HG02884 (cell line): ENCODE measurements at regions not wholly inside any gene's neighbourhood (a gene's known extent, or its start where the extent isn't known, plus 50 kb on each side); places are given as distances from the start of the nearest gene placed in this dataset.
"Not testable (repeated sequence)": the region's sequence is repeated elsewhere in the genome, so short reads cannot be mapped to it uniquely, and the experiment has no call there.

Source experiments
- ATAC-seq: cut with Tn5 transposase; IDR thresholded peaks from one replicate; pipeline ENCODE4 v1.9.1; 2021; ENCODE audit warnings: mild to moderate bottlenecking, moderate library complexity; ENCODE audit not compliant: unreplicated experiment

DNA sequence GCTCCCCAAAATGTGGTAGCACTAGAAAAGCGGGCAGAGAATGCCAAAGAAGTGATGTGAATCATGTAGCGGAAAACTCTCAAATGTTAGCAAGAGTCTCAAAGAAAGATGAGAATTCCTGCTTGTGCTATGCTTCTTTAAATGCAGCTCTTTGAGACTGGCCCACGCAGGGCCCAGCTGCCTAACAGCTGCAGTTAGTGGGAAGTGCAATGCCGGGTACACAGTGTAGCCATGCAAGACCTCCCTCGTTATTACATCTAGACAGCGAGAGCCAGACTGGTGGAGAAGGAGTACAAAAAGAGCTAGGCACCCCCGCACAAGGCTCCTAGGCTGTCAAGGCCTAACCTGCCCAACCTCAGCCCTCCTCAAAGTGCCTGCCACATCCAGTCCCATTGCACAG is 201.7 kb upstream of the PRDM1 start:
- ATAC-seq, result no peak

DNA sequence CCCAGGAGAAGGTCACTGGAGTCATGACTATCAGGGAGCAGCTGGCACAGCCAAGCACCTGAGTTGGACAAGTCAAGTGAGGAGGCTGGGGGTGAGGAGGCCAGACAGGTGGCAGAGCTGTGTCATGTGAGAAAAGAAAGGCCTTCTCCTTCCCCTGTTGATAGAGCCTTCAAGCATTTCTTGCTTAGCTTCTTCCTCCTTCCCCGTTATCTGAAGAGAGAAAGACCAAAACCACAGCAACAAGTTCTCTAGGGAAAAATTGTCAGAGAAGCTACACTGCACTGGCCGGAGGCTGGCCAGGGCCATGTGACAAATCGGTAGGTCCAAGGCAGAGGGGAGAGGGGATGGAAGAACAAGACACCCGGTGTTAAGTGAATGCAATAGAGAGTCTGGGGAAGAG is 202.1 kb upstream of the PRDM1 start:
- ATAC-seq, result no peak

DNA sequence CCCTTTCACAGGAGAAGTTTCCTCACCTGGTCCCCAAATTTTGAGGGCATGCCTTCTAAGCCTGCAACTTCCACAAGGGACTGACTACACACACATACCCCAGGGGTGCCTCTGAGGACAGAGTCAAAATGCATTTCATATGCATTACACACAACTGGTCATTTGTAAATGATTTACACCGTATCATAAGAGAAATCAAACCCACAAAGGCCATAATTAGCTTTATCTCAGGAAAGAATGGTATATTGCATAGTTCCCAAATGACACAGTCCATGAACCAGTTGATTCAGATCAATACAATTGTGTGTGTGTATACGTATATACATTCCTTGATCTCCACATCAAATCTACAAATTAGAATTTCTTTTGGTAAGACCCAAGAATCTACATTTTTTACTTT is 203.3 kb upstream of the PRDM1 start:
- no peak for ATAC-seq

DNA sequence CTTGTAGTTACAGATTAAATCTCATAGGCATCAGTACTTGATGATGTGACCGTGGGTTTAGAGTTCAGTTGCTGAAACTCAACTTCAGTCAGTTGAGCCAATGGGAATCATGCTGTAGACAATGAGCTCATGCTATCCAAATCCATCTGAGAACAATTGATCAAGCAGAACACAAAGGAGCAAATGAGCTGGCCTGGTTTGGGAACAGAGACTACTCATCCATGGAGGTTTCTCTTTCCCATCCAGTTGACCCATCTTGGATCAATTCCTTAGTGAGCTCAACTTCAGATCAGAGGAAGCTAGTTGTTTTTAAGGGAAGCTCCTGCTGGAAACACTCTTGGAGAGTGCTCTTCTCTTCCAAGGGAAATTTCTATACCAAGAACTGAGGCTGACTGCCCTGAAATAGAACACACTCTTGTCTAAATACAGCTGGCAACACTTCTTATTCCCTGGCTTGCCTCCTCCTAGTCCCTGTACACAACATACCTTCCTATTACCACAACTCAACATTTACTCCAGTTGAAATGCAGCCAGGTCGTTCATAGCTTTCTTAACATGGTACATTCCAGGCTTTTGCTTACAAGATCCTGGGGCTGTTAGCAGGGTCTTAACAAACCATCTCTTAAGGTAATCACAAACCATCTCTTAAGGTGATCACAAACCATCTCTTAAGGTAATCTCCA is 203.9 kb upstream of the PRDM1 start:
- ATAC-seq, result no peak

DNA sequence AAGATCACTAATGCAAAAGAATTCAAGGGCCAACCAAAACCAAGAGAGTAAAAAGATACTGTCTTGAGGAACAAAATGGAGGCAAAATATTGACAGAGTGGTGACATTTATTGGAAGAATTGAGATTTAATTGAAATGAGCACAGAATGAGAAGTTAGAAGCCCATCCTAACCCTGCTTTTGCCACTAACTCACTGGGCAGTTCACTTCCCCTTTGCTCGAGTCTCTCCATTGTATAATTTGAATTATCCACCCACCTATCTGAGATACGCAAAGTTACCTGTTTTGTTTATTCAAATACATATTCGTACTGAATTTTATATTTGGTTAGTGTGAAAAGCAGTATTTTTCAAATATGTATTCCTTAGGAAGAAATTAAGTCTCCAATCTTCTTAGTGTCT is 204.5 kb upstream of the PRDM1 start:
- no peak for ATAC-seq

DNA sequence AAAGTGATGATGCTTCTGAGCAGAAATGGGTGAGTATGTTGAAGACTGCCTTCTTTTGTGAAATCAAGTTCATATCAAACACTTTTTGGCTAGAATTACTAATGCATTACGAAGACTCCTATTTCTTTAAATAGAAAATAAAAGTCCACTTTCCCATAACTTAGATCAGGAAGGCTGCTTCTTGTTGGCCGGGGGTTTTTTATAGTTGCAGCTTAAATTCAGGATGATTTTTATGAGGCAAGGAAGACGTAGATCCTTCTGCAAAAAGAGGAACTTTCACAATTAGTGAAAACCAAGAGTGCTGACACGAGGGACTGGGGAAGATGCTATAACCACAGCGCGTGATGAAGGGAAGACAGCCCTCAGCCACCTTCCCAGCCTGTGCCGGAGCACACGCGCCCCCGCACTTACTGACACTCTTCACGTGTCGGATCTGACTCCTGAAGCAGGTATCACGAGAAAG is 206.1 kb upstream of the PRDM1 start:
- ATAC-seq, result no peak

DNA sequence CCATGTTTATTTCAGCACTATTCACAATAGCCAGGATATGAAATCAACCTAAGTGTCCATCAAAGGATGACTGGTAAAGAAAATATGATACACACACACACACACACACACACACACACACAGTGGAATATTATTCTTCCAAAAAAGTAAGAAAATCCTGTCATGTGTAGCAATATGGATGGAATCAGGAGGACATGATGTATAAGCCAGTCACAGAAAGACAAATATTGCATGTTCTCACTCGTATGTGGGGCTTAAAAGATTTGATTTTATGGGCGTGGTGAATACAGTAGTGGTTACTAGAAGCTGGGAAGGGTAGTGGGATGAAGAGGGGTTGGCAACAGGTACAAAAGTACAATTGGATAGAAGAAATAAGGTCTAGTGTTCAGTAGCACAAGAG is 207.0 kb upstream of the PRDM1 start:
- ATAC-seq, result no peak

DNA sequence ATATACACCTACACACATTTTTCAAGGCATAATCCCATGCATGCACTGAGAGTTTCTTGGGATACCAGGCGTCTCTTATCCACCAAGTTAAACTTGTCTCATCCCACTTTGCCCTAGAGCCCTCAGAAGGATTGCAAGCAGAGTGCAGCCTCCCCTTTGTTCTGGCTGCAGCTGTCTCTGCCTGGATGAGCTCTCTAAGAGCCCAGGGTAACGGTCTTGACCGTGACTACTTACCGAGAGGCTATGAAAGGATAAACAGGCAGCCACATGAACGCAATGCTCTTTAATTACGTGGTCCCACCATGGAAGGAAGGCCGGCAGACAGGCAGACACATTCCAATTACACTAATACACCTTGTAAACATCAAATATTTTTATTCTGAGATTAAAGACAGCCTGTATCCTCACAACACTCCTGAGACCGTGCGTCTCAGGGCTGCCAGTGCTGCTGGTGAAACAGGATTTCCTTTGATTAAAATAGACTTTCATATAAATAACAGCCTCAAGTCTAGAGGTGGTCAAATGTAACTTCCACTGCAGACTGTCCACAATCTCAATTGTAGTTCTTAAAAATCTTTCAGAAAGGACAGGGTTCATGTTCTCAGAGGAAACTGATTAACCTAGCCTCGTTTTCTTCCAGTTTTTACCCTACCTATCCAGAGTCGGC is 210.0 kb upstream of the PRDM1 start:
- ATAC-seq, result no peak

DNA sequence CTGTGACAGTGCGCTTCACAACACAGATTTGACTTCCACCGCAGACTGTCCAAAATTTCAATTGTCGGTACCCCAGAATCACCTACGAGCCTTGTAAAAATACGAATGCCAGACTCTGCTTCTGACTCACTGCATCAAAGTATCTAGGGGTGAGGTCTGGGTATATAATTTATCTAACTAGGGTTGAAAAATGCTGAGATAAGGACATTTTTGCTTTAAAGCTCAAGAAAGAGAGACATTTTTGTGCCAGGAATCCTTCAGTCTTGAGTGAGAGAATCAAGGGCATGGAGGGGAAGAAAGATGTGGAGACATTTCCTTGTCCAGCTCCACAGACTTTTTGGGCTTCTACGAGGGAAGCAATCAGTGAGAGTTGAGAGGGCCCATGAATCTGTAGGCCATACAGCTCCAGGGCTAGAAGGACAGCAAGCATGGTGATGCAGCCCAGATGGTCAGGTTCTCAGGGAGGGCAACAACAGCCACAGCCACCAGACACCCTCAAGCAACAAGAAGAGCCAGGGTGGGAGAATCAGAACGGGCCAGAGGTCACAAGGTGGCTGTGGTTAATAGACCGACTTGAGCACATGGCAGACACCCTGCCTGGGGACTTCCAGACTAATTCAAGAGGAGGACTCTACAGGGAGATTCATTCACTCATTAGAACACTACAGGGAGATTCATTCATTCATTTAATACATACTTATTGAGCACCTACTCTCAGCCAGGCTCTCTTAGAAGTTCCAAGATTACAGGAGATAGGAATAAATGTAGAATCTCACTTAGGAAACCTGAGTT is 211.1 kb upstream of the PRDM1 start:
- no peak for ATAC-seq

DNA sequence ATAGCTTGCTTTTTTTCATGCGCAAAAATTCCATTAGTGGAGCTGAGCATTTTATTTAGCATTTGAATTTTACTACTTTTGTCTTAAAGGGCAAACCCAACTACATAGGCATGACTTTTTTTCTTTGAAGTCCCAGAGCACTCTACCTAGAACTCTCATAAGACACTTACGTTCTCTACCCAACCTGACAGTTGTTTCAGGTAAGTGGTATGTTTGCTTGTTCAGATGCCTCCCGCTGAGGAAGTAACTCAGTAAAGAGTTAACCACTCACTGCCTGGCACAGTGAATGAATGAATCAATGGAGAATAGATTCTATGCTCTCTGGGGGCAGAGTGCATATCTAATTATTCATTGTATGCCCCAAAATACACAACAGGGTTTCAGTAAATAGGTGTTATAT is 212.3 kb upstream of the PRDM1 start:
- ATAC-seq, result peak; percentile 17

DNA sequence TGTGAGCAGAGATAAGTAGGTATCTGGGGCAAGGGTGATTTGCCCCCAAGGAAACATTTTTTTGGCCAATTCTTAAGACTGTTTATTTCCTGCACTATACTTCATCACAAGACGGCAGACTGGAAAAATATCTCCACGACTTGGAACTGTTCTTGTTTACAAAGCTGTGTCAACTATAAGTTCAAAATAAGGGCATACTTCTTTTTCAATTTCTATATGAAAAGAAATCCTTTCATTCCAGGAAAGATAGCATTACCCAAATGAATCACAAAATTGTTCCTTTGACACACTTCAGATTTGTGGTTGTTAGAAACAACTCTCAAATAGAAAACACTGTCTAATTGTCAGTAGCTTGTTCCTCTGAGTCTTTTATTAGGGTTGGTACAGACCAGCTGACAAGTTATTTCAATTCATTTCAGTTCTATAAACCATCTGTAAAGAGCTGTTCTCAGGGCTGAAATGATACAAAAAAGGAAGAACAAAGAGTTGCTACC is 212.9 kb upstream of the PRDM1 start:
- peak; percentile 68 for ATAC-seq

DNA sequence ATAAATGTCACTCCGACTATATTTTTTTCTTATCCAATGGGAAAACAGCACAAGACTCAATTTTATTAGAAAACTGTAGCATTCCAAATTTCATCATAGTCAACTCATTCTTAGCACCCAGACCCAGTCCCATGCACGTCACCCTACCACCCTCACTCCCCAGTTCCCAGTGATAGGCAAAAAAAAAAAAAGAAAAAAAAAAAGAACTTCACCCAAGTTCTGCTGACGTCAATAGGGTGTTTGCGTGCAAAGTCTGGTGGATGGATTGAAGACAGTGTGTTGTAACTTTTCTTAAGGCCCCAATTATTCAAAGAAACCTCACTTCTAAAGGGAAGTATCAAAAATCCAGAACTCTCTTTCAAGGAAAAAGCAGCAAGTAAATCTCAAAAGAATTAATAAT is 213.9 kb upstream of the PRDM1 start:
- no peak for ATAC-seq

DNA sequence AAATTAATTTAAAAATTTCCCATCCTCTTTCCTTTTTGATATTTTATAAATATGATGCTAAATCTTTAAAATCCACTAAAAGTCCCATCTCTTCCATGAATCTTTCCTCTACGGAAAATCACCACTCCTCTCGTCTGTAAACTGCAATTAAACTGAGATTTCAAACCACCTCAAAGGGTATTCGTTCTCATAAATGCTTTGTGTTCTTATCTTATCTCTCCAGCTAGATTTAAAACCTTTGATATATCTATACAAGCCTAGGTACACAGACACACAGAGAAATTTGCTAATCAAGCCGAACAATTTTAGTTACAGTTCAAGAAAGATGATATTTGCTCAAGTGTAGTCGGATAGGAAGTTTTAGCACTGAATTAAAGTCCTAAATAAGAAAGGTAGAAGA is 214.6 kb upstream of the PRDM1 start:
- ATAC-seq, result no peak

DNA sequence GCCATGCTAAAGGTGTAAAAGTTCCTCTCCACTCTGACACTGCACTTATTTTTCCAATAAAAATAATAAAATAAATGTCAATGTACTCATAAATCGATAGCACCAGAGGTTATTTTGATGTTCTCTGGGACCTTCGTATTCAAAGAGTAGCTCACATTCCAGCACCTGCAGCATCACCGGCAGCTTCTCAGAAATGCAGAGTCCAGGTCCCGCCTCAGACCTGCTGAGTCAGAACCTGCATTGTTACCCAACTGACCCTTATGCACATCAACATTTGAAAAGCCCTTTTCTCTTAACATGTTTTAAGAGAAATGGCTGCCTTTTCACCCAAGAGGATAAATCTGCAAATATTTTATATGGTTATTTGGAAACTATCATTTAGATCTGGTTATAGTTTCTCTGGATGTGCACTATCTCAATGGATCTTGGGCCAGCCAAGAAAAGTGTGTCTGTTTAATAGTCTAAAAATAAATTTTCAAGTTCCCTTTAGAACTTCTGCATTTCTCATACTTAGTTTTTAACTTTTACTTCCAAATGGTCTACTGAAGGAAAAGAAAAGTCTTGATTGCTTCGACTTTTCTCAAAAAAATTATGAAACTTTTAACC is 216.2 kb upstream of the PRDM1 start:
- ATAC-seq, result no peak

DNA sequence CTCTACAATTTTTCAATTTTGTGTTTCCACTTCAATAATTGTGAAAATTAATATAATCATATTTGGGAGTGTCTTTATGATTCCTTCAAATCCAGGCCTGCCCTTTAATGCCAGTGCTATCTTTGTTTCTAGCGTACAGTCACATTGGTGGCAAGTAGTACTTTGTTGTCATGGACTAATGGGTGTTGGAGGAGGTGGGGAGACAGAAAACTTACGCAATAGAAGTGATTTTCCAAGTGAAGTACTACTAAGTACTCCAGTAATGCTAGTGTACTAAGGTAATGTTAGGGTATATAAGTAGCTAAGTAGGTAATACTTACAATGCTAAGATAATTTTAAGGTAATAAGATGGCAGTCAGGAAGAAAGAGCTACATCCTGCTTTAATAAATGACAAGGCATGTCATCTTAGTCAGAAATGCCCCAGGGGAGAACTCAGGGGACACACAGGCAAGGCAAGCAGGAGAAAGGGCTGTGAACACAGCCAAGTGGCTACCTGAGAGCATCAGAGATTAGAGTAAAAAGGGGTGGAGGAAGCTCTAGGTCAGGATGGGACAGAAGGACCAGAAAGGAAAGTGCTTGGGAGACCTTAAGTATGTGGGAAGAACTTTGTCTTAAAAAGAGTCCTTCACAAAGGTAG is 217.2 kb upstream of the PRDM1 start:
- ATAC-seq, result no peak

DNA sequence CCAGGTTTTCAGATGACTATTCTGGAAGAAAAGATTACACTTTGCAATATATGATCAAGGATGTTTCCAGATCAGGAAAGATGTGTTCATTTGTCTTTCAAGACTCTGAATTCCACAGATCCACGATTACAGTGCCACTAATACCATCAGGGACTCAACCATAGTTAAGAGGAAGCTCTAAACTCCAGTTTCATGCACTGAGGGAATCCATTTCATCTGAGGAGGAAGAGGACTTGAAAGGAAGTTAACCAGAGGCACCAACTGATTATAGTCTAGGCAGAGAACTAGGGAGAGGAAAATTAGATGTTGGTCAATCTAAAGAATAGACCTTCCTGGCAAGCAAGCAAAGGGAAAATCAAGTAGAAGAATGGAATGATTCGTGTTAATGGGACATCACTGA is 218.3 kb upstream of the PRDM1 start:
- ATAC-seq, result no peak

DNA sequence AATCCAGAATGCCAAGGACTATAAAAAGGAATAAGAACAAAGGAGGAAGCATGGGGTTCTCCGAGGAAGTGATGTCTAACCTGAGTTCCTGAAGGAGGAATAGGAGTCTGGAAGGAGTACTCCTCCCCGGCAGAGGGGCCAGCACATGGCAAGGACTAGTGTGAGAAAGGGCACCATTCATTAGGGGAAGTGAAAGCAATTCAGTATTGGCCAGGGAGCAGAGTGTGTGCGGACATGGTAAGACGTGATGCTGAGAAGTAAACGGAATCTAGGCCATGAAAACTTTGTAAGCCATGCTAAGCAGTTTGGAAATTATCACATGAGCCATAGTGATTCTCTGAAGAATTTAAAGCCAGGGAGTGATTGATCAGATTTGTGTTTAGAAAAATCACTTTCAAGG is 218.9 kb upstream of the PRDM1 start:
- no peak for ATAC-seq

DNA sequence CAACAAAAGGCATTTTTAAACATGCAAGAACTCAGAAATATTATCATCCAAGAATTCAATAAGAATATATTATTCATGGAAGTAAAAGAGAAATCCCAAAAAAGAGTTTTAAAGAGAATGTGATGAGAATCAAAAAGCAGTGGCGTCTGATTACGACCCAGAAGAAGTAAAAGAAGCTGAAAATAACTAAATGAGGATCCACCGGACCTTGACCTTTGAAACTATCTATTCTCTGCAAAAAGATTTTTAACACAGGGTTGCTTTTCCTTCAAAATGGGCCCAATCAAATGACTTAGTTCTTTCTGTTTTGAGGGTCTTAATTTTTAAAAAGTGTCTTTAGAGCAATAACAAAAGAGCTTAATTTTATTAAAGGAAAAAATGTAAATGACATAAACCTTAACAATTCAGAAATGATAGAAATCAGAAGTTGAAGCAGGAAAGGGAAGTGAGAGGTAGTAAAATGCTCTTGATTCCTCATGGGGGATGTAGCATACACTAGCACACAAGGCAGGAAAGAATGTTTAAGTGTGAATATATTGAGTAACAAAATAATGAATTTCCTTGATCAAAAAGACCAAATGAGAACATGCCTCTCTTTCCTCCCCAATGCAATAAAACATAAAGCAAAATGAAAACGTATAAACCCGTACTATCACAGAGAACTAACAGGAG is 223.1 kb upstream of the PRDM1 start:
- no peak for ATAC-seq

DNA sequence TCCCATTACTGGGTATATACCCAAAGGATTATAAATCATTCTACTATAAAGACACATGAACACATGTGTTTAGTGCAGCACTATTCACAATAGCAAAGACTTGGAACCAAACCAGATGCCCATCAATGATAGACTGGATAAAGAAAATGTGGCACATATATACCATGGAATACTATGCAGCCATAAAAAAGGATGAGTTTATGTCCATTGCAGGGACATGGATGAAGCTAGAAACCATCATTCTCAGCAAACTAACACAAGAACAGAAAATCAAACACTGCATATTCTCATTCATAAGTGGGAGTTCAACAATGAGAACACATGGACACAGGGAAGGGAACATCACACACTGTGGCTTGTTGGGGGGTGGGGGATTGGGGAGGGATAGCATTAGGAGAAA is 225.2 kb upstream of the PRDM1 start:
- not testable (repeated sequence) for ATAC-seq

DNA sequence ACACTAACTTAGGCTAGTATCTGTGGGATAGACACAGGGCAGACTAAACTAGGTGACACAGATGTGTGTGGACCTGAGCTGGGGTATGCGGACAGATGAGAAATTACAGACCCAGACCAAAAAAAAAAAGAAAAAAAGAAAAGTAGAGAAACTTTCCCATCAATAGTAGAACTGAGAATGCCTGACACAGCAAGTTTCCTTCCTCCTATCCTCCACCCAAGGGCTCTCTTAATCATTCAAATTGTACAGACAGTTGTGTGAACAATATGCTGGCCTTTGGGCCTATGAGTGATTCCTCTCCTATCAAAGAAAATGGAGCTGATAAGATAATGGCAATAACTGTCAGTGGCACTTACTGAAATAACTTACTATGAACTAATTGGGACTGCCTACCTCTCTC is 226.7 kb upstream of the PRDM1 start:
- ATAC-seq, result no peak
